Endodermal cell (in vitro differentiated cells): ENCODE measurements at regions not wholly inside any gene's neighbourhood (a gene's known extent, or its start where the extent isn't known, plus 50 kb on each side); places are given as distances from the start of the nearest gene placed in this dataset.

Experiments
- DNase-seq: peaks from one replicate; pipeline ENCODE4 v3.0.0-alpha.2; 2017
- H3K27ac ChIP-seq: 2 replicates; pipeline ENCODE4 v1.5.1; 2013; ENCODE audit warnings: mild to moderate bottlenecking, low read depth, low read length, moderate library complexity
- H3K27me3 ChIP-seq: 2 replicates; pipeline ENCODE4 v1.6.1; 2013; ENCODE audit warnings: mild to moderate bottlenecking, low read length, moderate library complexity; ENCODE audit not compliant: insufficient read depth, control insufficient read depth, poor library complexity, severe bottlenecking
- H3K36me3 ChIP-seq: 2 replicates; pipeline ENCODE4 v1.7.0; 2013; ENCODE audit warnings: mild to moderate bottlenecking, low read length, moderate library complexity; ENCODE audit not compliant: control insufficient read depth, insufficient read depth
- H3K4me1 ChIP-seq: one replicate; pipeline ENCODE4 v1.7.0; 2013; ENCODE audit warnings: low read length; ENCODE audit not compliant: control insufficient read depth, insufficient read depth
- H3K4me3 ChIP-seq: 2 replicates; pipeline ENCODE4 v1.5.1; 2013; ENCODE audit warnings: mild to moderate bottlenecking, low read length, moderate library complexity
- H3K9ac ChIP-seq: 2 replicates; pipeline ENCODE4 v1.6.1; 2013; ENCODE audit warnings: mild to moderate bottlenecking, low read length, moderate library complexity; ENCODE audit not compliant: poor library complexity, severe bottlenecking; ENCODE audit errors: extremely low read depth
- H3K9me3 ChIP-seq: 2 replicates; pipeline ENCODE4 v1.6.1; 2013; ENCODE audit warnings: mild to moderate bottlenecking, low read length, moderate library complexity; ENCODE audit not compliant: control insufficient read depth
- H3K27ac Mint-ChIP-seq: 2 replicates; pipeline ENCODE4 v1.8.0; 2020; ENCODE audit warnings: mixed read lengths
- H3K27me3 Mint-ChIP-seq: 2 replicates; pipeline ENCODE4 v1.8.0; 2021; ENCODE audit warnings: mild to moderate bottlenecking, mixed read lengths; ENCODE audit not compliant: insufficient read depth
- H3K36me3 Mint-ChIP-seq: 2 replicates; pipeline ENCODE4 v1.8.0; 2020; ENCODE audit warnings: low read depth, mixed read lengths
- H3K4me1 Mint-ChIP-seq: 2 replicates; pipeline ENCODE4 v1.8.0; 2020; ENCODE audit warnings: mixed read lengths
- H3K4me3 Mint-ChIP-seq: 2 replicates; pipeline ENCODE4 v1.8.0; 2020; ENCODE audit warnings: mild to moderate bottlenecking, moderate library complexity, mixed read lengths
- H3K9me3 Mint-ChIP-seq: 2 replicates; pipeline ENCODE4 v1.8.0; 2020; ENCODE audit warnings: mild to moderate bottlenecking, mixed read lengths
- CTCF ChIP-seq: fragments of 200-600 bp; sonication (generic); conservative IDR thresholded peaks from 2 replicates; pipeline ENCODE4 v1.5.0; 2021; ENCODE audit warnings: antibody characterized with exemption, mild to moderate bottlenecking
- WGBS, 2 experiments: methylation state at CpG; one replicate each; pipeline versions ENCODE4 v1.1.5 to v1.1.7; 2013; ENCODE audit warnings: missing lambda C conversion rate in 2 of 2, mixed read lengths in 1 of 2; ENCODE audit not compliant: insufficient coverage in 1 of 2, insufficient read length in 1 of 2; 5-methylcytosine and 5-hydroxymethylcytosine counted together

- no peak overlapping the region for H3K4me3 Mint-ChIP-seq
- Histone ChIP-seq H3K9ac (no peak overlapping the region), H3K27ac (no peak overlapping the region), H3K9me3 (peaks cover 21% of the 10 kb centered on the region), H3K4me3 (no peak overlapping the region), H3K4me1 (no peaks in the 10 kb centered on the region), H3K36me3 (no peaks in the 10 kb centered on the region), H3K27me3 (no peaks in the 10 kb centered on the region)
- H3K36me3 Mint-ChIP-seq = peaks cover 24% of the 10 kb centered on the region
- WGBS, 2 experiments = 98% methylated on average over 3 of the region's 3 CpGs; no CpG with 5 or more reads in 1 of the 2 experiments
- DNase-seq = no peak
- H3K27ac Mint-ChIP-seq = no peak overlapping the region
- H3K4me1 Mint-ChIP-seq = peaks cover 4% of the 10 kb centered on the region
- H3K27me3 Mint-ChIP-seq = no peaks in the 10 kb centered on the region
- H3K9me3 Mint-ChIP-seq = peaks cover 28% of the 10 kb centered on the region
- TF ChIP-seq CTCF = no peak
Observed at GRCh38 chr11:97574976-97575665, 1185.3 kb downstream of the JRKL start.

DNA sequence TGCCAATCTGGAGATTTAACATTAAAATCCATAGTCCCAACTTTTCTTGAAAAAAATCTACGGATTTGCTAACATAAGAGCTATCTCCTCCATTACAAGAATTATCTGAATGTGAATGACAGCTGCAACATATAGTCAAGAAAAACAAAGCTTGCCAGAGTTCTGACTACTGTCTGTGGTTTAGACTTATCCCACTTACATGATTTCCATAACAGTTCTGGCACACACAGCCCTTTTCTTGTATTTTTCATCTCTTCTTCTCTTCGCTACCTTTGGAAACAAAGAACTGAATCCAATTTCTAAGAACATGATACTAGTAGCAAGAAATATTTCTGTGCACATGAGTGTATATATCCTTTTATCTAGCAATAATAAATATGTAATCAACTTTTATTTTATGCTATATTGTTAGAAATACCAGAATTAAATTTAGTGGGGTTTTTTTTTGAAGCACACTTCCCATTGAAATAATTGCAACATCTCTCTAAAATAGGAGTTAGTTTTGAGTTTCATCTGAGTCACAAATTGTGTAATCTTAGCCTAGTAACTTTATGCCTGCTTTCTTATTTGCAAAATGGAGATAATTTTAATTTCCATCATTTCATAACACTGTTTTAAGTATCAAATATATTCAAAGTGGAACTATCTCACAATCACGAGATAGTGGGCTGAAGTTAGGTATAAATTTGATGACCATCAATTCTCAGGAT, 1217.6 kb downstream of the JRKL start:
- peaks cover 19% of the 10 kb centered on the region for H3K36me3 Mint-ChIP-seq
- 93 to 100% methylated on average over 1 to 3 of the region's 3 CpGs for WGBS, 2 experiments
- H3K4me1 Mint-ChIP-seq = peaks cover 2% of the 10 kb centered on the region
- peaks cover 35% of the 10 kb centered on the region for H3K9me3 Mint-ChIP-seq
- H3K36me3 ChIP-seq = no peaks in the 10 kb centered on the region
- no peak overlapping the region for H3K27ac ChIP-seq
- H3K4me3 Mint-ChIP-seq = no peak overlapping the region
- no peak for TF ChIP-seq CTCF
- no peaks in the 10 kb centered on the region for H3K4me1 ChIP-seq
- peaks cover 38% of the 10 kb centered on the region for H3K9me3 ChIP-seq
- no peak for DNase-seq
- no peak overlapping the region for H3K9ac ChIP-seq
- H3K27me3 Mint-ChIP-seq = no peaks in the 10 kb centered on the region
- no peak overlapping the region for H3K27ac Mint-ChIP-seq
- no peaks in the 10 kb centered on the region for H3K27me3 ChIP-seq
- H3K4me3 ChIP-seq = no peak overlapping the region

GRCh38 chr11:97610000-97610399, 1220.2 kb downstream of the JRKL start:
- Histone ChIP-seq H3K9me3 (peaks cover 42% of the 10 kb centered on the region), H3K4me1 (no peaks in the 10 kb centered on the region), H3K4me3 (no peak overlapping the region), H3K27ac (no peak overlapping the region), H3K9ac (no peak overlapping the region), H3K27me3 (no peaks in the 10 kb centered on the region), H3K36me3 (no peaks in the 10 kb centered on the region)
- Mint-ChIP-seq H3K4me1 (no peaks in the 10 kb centered on the region), H3K4me3 (no peak overlapping the region), H3K36me3 (peaks cover 20% of the 10 kb centered on the region), H3K9me3 (peaks cover 35% of the 10 kb centered on the region), H3K27ac (no peak overlapping the region), H3K27me3 (no peaks in the 10 kb centered on the region)
- DNase-seq = no peak
- TF ChIP-seq CTCF = peak; percentile 38
- WGBS, 2 experiments = 77 to 97% methylated on average over 3 of the region's 4 CpGs
